Keratinocyte (primary cell): ENCODE measurements at regions not wholly inside any gene's neighbourhood (a gene's known extent, or its start where the extent isn't known, plus 50 kb on each side); places are given as distances from the start of the nearest gene placed in this dataset.

Source experiments
- EZH2 ChIP-seq: IDR thresholded peaks from one replicate; pipeline ENCODE4 v1.6.1; 2012; ENCODE audit warnings: inconsistent platforms, mild to moderate bottlenecking, low read length, moderate library complexity
- TF ChIP-seq, protein P1 (sequence below), 3 experiments: IDR thresholded peaks in 1 of 3; conservative IDR thresholded peaks in 1 of 3; optimal IDR thresholded peaks in 1 of 3; 2 replicates in 2 of 3; 3 replicates in 1 of 3; pipeline versions ENCODE3 to v1.5.1; 2011; ENCODE audit warnings: low read length in 3 of 3, mild to moderate bottlenecking in 3 of 3, moderate library complexity in 2 of 3, control low read depth in 1 of 3, inconsistent platforms in 1 of 3; ENCODE audit not compliant: insufficient read depth in 2 of 3; ENCODE audit errors: extremely low read depth in 1 of 3

DNA sequence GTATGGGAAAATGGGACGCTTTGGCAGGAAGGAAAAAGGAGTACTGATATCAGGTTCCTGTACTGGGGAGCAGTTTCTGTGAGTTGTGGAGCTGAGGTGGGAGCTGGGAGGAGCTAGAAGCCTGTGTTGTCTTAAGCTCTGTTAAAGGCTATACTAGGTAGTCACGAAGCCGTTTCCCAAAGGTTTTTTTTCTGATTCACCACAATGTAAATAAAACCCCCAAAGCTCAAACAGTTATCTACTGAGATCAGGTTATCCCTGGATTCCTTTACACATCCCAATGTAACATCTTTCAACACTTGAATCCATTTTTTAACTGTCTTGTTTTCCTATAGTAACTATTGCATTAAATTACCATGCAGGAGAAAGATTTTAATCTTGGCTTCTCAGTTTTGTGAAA is 297.4 kb upstream of the SFRP2 start:
- TF ChIP-seq, protein P1, sequence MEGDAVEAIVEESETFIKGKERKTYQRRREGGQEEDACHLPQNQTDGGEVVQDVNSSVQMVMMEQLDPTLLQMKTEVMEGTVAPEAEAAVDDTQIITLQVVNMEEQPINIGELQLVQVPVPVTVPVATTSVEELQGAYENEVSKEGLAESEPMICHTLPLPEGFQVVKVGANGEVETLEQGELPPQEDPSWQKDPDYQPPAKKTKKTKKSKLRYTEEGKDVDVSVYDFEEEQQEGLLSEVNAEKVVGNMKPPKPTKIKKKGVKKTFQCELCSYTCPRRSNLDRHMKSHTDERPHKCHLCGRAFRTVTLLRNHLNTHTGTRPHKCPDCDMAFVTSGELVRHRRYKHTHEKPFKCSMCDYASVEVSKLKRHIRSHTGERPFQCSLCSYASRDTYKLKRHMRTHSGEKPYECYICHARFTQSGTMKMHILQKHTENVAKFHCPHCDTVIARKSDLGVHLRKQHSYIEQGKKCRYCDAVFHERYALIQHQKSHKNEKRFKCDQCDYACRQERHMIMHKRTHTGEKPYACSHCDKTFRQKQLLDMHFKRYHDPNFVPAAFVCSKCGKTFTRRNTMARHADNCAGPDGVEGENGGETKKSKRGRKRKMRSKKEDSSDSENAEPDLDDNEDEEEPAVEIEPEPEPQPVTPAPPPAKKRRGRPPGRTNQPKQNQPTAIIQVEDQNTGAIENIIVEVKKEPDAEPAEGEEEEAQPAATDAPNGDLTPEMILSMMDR (optimal IDR thresholded peaks at IDR 0.05 in 1 of 3, IDR thresholded peaks at IDR 0.05 in 1 of 3, conservative IDR thresholded peaks at IDR 0.05 in 1 of 3; ENCODE audit: extremely low read depth in 1 of 3, insufficient read depth in 2 of 3, low read length in 3 of 3), result no peak
- no peak for TF ChIP-seq EZH2
